ENCODE measurements at regions not wholly inside any gene's neighbourhood (a gene's known extent, or its start where the extent isn't known, plus 50 kb on each side); places are given as distances from the start of the nearest gene placed in this dataset.

- H3K4me2 ChIP-seq (ENCODE audit: insufficient read depth, low read length) = no peak overlapping the region
- H3K4me1 ChIP-seq (ENCODE audit: insufficient read depth, low read length) = no peaks in the 10 kb centered on the region
- peaks cover 9% of the 10 kb centered on the region for H3K27me3 ChIP-seq (ENCODE audit: insufficient read depth, low read length, poor library complexity)
- H3K4me3 ChIP-seq (ENCODE audit: low read depth in 1 of 2, low read length in 2 of 2) = no peak overlapping the region
- no peak overlapping the region for H3K27ac ChIP-seq (ENCODE audit: low read length)
- H3K9ac ChIP-seq (ENCODE audit: low read depth, low read length) = no peak overlapping the region
- ATAC-seq (ENCODE audit: insufficient read depth, low read depth) (no peak), DNase-seq (no peak)
- H2AFZ ChIP-seq (ENCODE audit: low read depth, low read length) = no peak overlapping the region
- H3K36me3 ChIP-seq (ENCODE audit: insufficient read depth, low read length) = no peaks in the 10 kb centered on the region
- TF ChIP-seq CTCF (IDR thresholded peaks at IDR 0.05; ENCODE audit: borderline replicate concordance, extremely low read depth, low read length, poor library complexity, severe bottlenecking) (no peak), EZH2 (IDR thresholded peaks at IDR 0.05; ENCODE audit: borderline replicate concordance, low read depth, low read length, severe bottlenecking) (no peak)
- H3K9me3 ChIP-seq (ENCODE audit: insufficient read depth, low read length, severe bottlenecking) = no peaks in the 10 kb centered on the region
- H3K79me2 ChIP-seq (ENCODE audit: insufficient read depth, low read length) = no peaks in the 10 kb centered on the region
- no peaks in the 10 kb centered on the region for H4K20me1 ChIP-seq (ENCODE audit: insufficient read depth, low read length)
Measured at GRCh38 chr20:52619671-52620070, 352.5 kb upstream of the TSHZ2 start.

- TF ChIP-seq CTCF (IDR thresholded peaks at IDR 0.05; ENCODE audit: borderline replicate concordance, extremely low read depth, low read length, poor library complexity, severe bottlenecking) (no peak), EZH2 (IDR thresholded peaks at IDR 0.05; ENCODE audit: borderline replicate concordance, low read depth, low read length, severe bottlenecking) (no peak)
- no peak overlapping the region for H2AFZ ChIP-seq (ENCODE audit: low read depth, low read length)
- H4K20me1 ChIP-seq (ENCODE audit: insufficient read depth, low read length) = no peaks in the 10 kb centered on the region
- H3K9ac ChIP-seq (ENCODE audit: low read depth, low read length) = no peak overlapping the region
- H3K79me2 ChIP-seq (ENCODE audit: insufficient read depth, low read length) = no peaks in the 10 kb centered on the region
- DNase-seq (no peak), ATAC-seq (ENCODE audit: insufficient read depth, low read depth) (no peak)
- no peak overlapping the region for H3K27ac ChIP-seq (ENCODE audit: low read length)
- H3K4me2 ChIP-seq (ENCODE audit: insufficient read depth, low read length) = no peak overlapping the region
- no peaks in the 10 kb centered on the region for H3K4me1 ChIP-seq (ENCODE audit: insufficient read depth, low read length)
- H3K9me3 ChIP-seq (ENCODE audit: insufficient read depth, low read length, severe bottlenecking) = no peaks in the 10 kb centered on the region
- H3K36me3 ChIP-seq (ENCODE audit: insufficient read depth, low read length) = no peaks in the 10 kb centered on the region
- H3K27me3 ChIP-seq (ENCODE audit: insufficient read depth, low read length, poor library complexity) = peaks cover 9% of the 10 kb centered on the region
- no peak overlapping the region for H3K4me3 ChIP-seq (ENCODE audit: low read depth in 1 of 2, low read length in 2 of 2)
Measured at GRCh38 chr20:52619101-52619500, 353.1 kb upstream of the TSHZ2 start.

- Histone ChIP-seq H3K36me3 (ENCODE audit: insufficient read depth, low read length) (no peaks in the 10 kb centered on the region), H3K79me2 (ENCODE audit: insufficient read depth, low read length) (no peaks in the 10 kb centered on the region), H3K9ac (ENCODE audit: low read depth, low read length) (no peak overlapping the region), H4K20me1 (ENCODE audit: insufficient read depth, low read length) (no peaks in the 10 kb centered on the region), H3K4me1 (ENCODE audit: insufficient read depth, low read length) (no peaks in the 10 kb centered on the region), H3K9me3 (ENCODE audit: insufficient read depth, low read length, severe bottlenecking) (no peaks in the 10 kb centered on the region), H3K27ac (ENCODE audit: low read length) (no peak overlapping the region), H3K4me2 (ENCODE audit: insufficient read depth, low read length) (no peak overlapping the region), H3K27me3 (ENCODE audit: insufficient read depth, low read length, poor library complexity) (peaks cover 9% of the 10 kb centered on the region), H2AFZ (ENCODE audit: low read depth, low read length) (no peak overlapping the region), H3K4me3 (ENCODE audit: low read depth in 1 of 2, low read length in 2 of 2) (no peak overlapping the region)
- ATAC-seq (ENCODE audit: insufficient read depth, low read depth) (no peak), DNase-seq (no peak)
- TF ChIP-seq CTCF (IDR thresholded peaks at IDR 0.05; ENCODE audit: borderline replicate concordance, extremely low read depth, low read length, poor library complexity, severe bottlenecking) = no peak
- TF ChIP-seq EZH2 (IDR thresholded peaks at IDR 0.05; ENCODE audit: borderline replicate concordance, low read depth, low read length, severe bottlenecking) = no peak
Measured at GRCh38 chr20:52616629-52617028, 355.5 kb upstream of the TSHZ2 start.
